Esophagus (tissue), 2 donors: ENCODE measurements at regions not wholly inside any gene's neighbourhood (a gene's known extent, or its start where the extent isn't known, plus 50 kb on each side); places are given as distances from the start of the nearest gene placed in this dataset.

Experiments used
- H3K27ac ChIP-seq, 2 donors: one replicate each; pipeline ENCODE4 v1.5.1; 2013; ENCODE audit warnings: low read depth in 2 of 2, mild to moderate bottlenecking in 2 of 2, inconsistent platforms in 1 of 2, low read length in 1 of 2, moderate library complexity in 1 of 2
- H3K27me3 ChIP-seq, 2 donors: one replicate each; pipeline ENCODE4 v1.6.1; 2013; ENCODE audit warnings: low read length in 2 of 2, control low read depth in 1 of 2, mild to moderate bottlenecking in 1 of 2; ENCODE audit not compliant: insufficient read depth in 2 of 2, control insufficient read depth in 1 of 2
- H3K36me3 ChIP-seq, 2 donors: one replicate each; pipeline ENCODE4 v1.6.1; 2013; ENCODE audit warnings: low read length in 1 of 2; ENCODE audit not compliant: control insufficient read depth in 2 of 2, insufficient read depth in 2 of 2
- H3K4me1 ChIP-seq, 2 donors: one replicate each; pipeline ENCODE4 v1.6.1; 2013; ENCODE audit warnings: low read length in 1 of 2; ENCODE audit not compliant: control insufficient read depth in 2 of 2, insufficient read depth in 2 of 2
- H3K4me3 ChIP-seq, 2 donors: one replicate each; pipeline ENCODE4 v1.5.1; 2013; ENCODE audit warnings: low read length in 2 of 2, mild to moderate bottlenecking in 2 of 2, low read depth in 1 of 2, moderate library complexity in 1 of 2
- H3K9me3 ChIP-seq, 2 donors: one replicate each; pipeline ENCODE4 v1.6.1; 2013; ENCODE audit warnings: mild to moderate bottlenecking in 2 of 2, low read depth in 1 of 2, low read length in 1 of 2, moderate library complexity in 1 of 2; ENCODE audit not compliant: control insufficient read depth in 2 of 2, insufficient read depth in 1 of 2
- WGBS, 2 donors: extraction: QIAGEN DNeasy Blood & Tissue Kit; methylation state at CpG; one replicate each; pipeline ENCODE4 v1.1.7; 2013; 5-methylcytosine and 5-hydroxymethylcytosine counted together
- donor health status: healthy with polysubstance abuse.
- donor health status: Bipolar disorder and iron deficiency.

GRCh38 chr2:120826260-120826648 lies 90.6 kb downstream of the GLI2 start:
- WGBS, 2 donors, result 32 to 48% methylated on average over 10 of the region's 10 CpGs

DNA sequence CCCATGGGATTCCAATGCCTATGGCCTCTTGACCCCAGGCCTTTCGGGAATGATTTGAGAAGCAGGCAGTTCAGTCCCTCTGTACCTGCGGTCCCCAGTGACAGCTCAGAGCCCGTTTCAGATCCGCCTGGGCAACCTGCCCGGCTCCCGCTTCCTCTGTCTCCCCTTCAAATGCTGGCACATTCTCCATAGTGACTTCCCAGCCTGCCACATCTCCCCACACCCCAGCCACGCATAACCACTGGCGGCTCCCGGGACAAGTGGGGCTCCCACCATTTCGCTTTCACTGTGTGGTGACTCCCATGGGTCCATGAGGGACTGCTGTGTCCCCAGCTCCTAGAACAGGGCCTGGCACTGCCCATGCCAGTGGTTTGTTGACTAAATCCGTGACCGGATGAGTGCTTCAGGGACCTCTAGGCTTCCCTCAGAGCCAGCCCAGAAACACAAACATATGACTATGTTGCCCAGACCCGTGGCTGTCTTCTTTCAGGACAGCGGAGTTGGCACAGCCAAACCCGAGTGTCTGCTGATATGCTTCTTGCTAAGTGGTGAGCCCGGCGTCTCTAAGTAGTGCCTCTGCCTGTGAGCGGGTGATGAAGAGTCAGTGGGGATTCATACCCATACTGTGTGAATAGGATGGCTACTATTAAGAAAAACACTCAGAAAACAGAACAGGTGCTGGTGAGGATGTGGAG lies 91.2 kb downstream of the GLI2 start:
- no peaks in the 10 kb centered on the region for H3K9me3 ChIP-seq
- H3K36me3 ChIP-seq, result peaks cover 0 to 5% of the 10 kb centered on the region in 2 donors
- H3K27me3 ChIP-seq, result no peaks in the 10 kb centered on the region
- H3K4me1 ChIP-seq, result peaks cover 6 to 11% of the 10 kb centered on the region in 2 donors
- H3K4me3 ChIP-seq, result no peak overlapping the region
- 67 to 75% methylated on average over 18 of the region's 18 CpGs for WGBS, 2 donors
- H3K27ac ChIP-seq, result no peak overlapping the region

More at GRCh38 chr2:120826260-120826648, 90.6 kb downstream of the GLI2 start:
- Histone ChIP-seq H3K36me3 (peaks cover 0 to 5% of the 10 kb centered on the region in 2 donors), H3K4me3 (no peak overlapping the region), H3K4me1 (peaks cover 6 to 11% of the 10 kb centered on the region in 2 donors), H3K27me3 (no peaks in the 10 kb centered on the region), H3K9me3 (no peaks in the 10 kb centered on the region), H3K27ac (no peak overlapping the region)

DNA sequence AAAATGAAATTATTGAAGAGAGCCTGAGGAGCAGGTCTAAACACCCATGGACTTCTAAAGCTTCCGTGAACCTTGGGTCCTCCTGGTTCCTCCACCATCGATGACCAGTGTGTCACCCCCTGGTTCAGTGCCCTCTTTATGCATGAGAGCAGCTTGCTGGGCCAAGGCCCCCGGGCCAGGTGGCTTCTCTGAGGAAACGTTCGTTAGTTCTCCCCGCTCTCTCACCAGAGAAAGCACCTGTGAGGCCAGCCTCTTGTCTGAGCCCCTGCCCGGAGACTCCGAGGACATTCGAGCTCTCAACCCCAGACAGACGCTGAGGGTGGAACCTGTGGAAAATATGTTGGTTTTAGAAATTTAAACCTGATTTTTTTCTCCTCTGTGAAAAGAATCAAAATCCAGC lies 92.4 kb downstream of the GLI2 start:
- Histone ChIP-seq H3K36me3 (peaks cover 0 to 5% of the 10 kb centered on the region in 2 donors), H3K9me3 (no peaks in the 10 kb centered on the region)

DNA sequence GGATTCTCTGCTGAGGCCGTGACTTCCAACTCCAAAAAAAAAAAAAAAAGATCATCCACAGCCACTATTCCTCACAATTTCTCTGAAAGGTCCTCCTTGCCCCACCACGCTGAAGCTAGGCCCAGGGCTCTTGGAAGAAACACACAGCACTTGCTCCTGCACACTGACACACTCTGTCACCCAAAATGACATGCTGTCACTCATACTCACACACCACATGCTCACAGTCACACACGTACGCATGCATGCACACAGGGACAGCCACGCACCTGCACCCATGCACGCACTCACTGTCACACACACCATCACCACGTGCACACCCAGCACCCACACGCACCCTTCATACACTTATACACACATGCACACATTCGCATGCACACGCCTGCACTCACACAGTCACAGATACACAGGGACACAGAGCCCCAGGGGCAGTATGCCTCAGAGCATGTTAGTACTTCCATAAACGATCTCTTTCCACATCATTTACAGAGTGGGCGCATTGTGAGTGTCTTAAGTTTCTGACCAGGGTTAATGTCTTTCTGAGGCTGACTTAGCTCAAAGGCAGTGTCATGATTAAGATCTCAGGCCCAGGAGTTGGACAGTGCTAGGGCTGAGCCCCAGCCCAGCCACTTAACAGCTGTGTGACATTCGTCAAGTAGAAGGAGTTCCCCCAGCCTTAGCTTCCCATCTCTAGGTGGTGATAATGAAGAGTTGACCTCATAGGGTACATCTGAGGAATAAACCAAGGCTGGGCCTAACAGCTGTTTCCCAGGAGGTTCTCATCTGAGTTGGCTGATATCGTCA lies 93.4 kb downstream of the GLI2 start:
- Histone ChIP-seq H3K27ac (no peak overlapping the region), H3K9me3 (no peaks in the 10 kb centered on the region), H3K36me3 (peaks cover 0 to 5% of the 10 kb centered on the region in 2 donors), H3K4me1 (peaks cover 6 to 11% of the 10 kb centered on the region in 2 donors), H3K27me3 (no peaks in the 10 kb centered on the region), H3K4me3 (no peak overlapping the region)
- 89 to 90% methylated on average over 14 of the region's 14 CpGs for WGBS, 2 donors

More for the DNA sequence above, 92.4 kb downstream of the GLI2 start:
- WGBS, 2 donors, result 87 to 91% methylated on average over 10 of the region's 10 CpGs
- Histone ChIP-seq H3K27me3 (no peaks in the 10 kb centered on the region), H3K27ac (no peak overlapping the region), H3K4me3 (no peak overlapping the region), H3K4me1 (peaks cover 6 to 11% of the 10 kb centered on the region in 2 donors)

DNA sequence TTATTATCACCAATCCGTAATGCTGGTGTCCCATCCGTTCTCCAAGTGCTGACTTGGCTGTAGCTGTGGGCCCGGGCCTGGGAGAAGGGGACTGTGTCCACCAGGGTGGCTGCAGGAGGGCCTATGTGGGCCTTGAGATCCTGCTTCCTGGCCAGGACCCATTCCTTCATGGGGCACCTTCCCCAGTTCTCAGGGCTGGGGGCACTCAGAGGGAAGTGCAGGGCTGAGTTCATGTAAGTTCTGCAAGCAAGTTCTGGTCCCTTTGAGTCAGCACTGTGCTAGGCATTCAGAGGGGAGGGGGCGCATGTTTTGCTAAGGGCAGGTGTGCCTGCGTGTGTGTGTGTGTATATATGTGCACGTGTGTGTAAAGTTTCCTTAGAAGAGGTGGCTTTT lies 94.0 kb downstream of the GLI2 start:
- WGBS, 2 donors, result 88 to 92% methylated on average over 6 of the region's 6 CpGs
- no peaks in the 10 kb centered on the region for H3K27me3 ChIP-seq
- peaks cover 6 to 11% of the 10 kb centered on the region in 2 donors for H3K4me1 ChIP-seq
- no peak overlapping the region for H3K27ac ChIP-seq
- H3K4me3 ChIP-seq, result no peak overlapping the region
- no peaks in the 10 kb centered on the region for H3K9me3 ChIP-seq
- peaks cover 0 to 5% of the 10 kb centered on the region in 2 donors for H3K36me3 ChIP-seq

- H3K27ac ChIP-seq, result no peak overlapping the region
- H3K9me3 ChIP-seq, result no peaks in the 10 kb centered on the region
- H3K4me1 ChIP-seq, result peaks cover 6 to 10% of the 10 kb centered on the region in 2 donors
- H3K36me3 ChIP-seq, result peaks cover 0 to 4% of the 10 kb centered on the region in 2 donors
- no peaks in the 10 kb centered on the region for H3K27me3 ChIP-seq
- H3K4me3 ChIP-seq, result no peak overlapping the region
- 85 to 89% methylated on average over 11 of the region's 11 CpGs for WGBS, 2 donors
Observed at GRCh38 chr2:120830096-120830830, 94.6 kb downstream of the GLI2 start.

DNA sequence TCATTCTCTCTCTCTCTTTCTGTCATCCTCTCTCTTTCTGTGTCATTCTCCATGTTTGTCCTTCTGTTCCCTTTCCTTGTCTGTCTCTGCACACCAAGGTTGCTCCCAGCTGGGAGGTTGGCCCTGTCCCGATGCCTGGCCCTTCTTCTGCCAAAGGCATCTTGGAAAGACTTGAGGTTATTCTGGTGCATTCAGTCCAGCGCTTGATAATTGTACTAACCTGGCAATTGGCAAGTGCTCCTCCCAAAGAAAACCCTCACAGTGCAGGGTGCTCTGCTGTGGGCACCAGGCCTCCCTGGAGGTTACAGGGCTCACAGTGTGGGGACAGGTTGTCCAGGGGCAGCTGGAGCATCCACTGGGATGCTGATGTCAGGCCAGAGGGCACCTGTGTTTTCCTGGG lies 95.4 kb downstream of the GLI2 start:
- Histone ChIP-seq H3K9me3 (no peaks in the 10 kb centered on the region), H3K27me3 (no peaks in the 10 kb centered on the region)
- WGBS, 2 donors, result 42 to 53% methylated on average over 2 of the region's 2 CpGs

GRCh38 chr2:120831891-120832290 lies 96.2 kb downstream of the GLI2 start:
- no peak overlapping the region for H3K4me3 ChIP-seq
- no peaks in the 10 kb centered on the region for H3K9me3 ChIP-seq
- peaks cover 0 to 3% of the 10 kb centered on the region in 2 donors for H3K36me3 ChIP-seq
- peaks cover 0 to 5% of the 10 kb centered on the region in 2 donors for H3K4me1 ChIP-seq
- WGBS, 2 donors, result 91 to 95% methylated on average over 6 of the region's 6 CpGs
- no peaks in the 10 kb centered on the region for H3K27me3 ChIP-seq
- no peak overlapping the region for H3K27ac ChIP-seq

More for the DNA sequence above, 95.4 kb downstream of the GLI2 start:
- peaks cover 0 to 3% of the 10 kb centered on the region in 2 donors for H3K36me3 ChIP-seq
- H3K4me1 ChIP-seq, result peaks cover 2 to 6% of the 10 kb centered on the region in 2 donors
- no peak overlapping the region for H3K27ac ChIP-seq
- no peak overlapping the region for H3K4me3 ChIP-seq

GRCh38 chr2:120832296-120833070 lies 96.8 kb downstream of the GLI2 start:
- peaks cover 0 to 3% of the 10 kb centered on the region in 2 donors for H3K36me3 ChIP-seq
- no peak overlapping the region for H3K27ac ChIP-seq
- H3K4me1 ChIP-seq, result peaks cover 0 to 4% of the 10 kb centered on the region in 2 donors
- H3K4me3 ChIP-seq, result no peak overlapping the region
- no peaks in the 10 kb centered on the region for H3K27me3 ChIP-seq
- no peaks in the 10 kb centered on the region for H3K9me3 ChIP-seq
- 89 to 90% methylated on average over 11 of the region's 11 CpGs for WGBS, 2 donors
